ENCODE measurements at regions not wholly inside any gene's neighbourhood (a gene's known extent, or its start where the extent isn't known, plus 50 kb on each side); places are given as distances from the start of the nearest gene placed in this dataset.

DNA sequence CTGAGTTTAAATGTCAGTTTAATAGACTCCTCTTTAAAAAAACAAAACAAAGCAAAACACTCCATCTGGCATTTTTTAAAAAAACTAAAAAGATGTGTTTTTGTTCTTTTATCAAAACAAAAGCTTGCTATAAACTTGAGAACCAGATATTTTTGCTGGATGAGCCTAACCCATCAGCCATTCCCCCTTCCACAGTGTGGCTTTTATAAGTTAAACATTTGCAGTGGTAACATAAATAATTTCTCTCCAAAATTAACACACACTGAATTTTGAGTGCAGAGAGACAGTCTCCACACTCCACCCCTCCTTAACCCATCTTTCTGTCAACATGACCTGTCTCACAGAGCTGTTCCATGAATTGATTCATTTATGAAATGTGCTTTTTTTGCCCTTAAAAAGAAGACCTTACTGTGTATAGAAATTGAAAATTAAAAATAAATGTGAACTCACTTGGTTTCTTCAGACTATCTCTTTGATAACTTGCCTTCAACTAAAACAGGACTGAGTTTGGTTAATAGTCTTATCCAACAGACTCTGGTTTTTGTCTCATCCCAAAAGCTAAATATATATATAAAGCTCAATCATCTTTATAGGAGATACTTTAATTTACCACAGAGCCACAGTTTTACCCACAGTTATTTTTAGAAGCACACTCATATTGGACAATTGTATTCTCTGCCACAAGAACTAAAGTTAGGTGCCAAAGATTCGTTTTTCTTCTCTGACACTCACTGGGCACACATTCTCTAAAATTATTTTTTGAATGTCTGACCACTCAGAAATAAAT is 64.8 kb upstream of the STK39 start:
- Histone ChIP-seq H4K5ac (ENCODE audit: insufficient read length, low read depth, low read length) (no peak overlapping the region), H2BK15ac (ENCODE audit: low read length) (no peak overlapping the region), H3K9me3 (ENCODE audit: insufficient read depth in 2 of 2, low read depth in 1 of 2, low read length in 1 of 2) (peaks cover 4 to 10% of the 10 kb centered on the region in 2 experiments; a peak in 3 of 4 replicates), H3K9ac (replicated peaks in 1 of 4; ENCODE audit: extremely low read depth in 1 of 4, low read depth in 3 of 4, low read length in 3 of 4) (no peak overlapping the region), H3K14ac (ENCODE audit: insufficient read length) (no peak overlapping the region), H2BK12ac (ENCODE audit: low read depth, low read length) (no peak overlapping the region), H3K4me2 (ENCODE audit: insufficient read depth in 1 of 2, low read depth in 2 of 2, low read length in 2 of 2) (no peak overlapping the region), H3K4me3 (ENCODE audit: extremely low read depth in 1 of 4, insufficient read depth in 2 of 4, low read depth in 3 of 4, low read length in 4 of 4) (no peak overlapping the region), H3K36me3 (ENCODE audit: control insufficient read depth in 2 of 4, insufficient read depth in 4 of 4, low read length in 3 of 4) (no peaks in the 10 kb centered on the region), H3K18ac (ENCODE audit: extremely low read depth, low read length) (no peak overlapping the region), H3K4ac (replicated peaks; ENCODE audit: insufficient read length, low read depth, low read length) (no peak overlapping the region), H4K91ac (replicated peaks; ENCODE audit: insufficient read length, low read length) (no peak overlapping the region), H3K23ac (ENCODE audit: insufficient read length) (no peak overlapping the region), H2BK120ac (replicated peaks; ENCODE audit: low read depth, low read length) (no peak overlapping the region), H2BK5ac (ENCODE audit: low read depth, low read length) (no peak overlapping the region), H3K27ac (ENCODE audit: low read depth, low read length) (no peak overlapping the region), H3K23me2 (ENCODE audit: low read depth, low read length) (no peaks in the 10 kb centered on the region), H3K4me1 (replicated peaks in 1 of 4; ENCODE audit: control insufficient read depth in 3 of 4, insufficient read depth in 4 of 4, low read length in 3 of 4) (no peaks in the 10 kb centered on the region), H2AK5ac (ENCODE audit: low read depth, low read length) (no peak overlapping the region), H3K27me3 (replicated peaks in 1 of 4; ENCODE audit: control insufficient read depth in 3 of 4, extremely low read depth in 1 of 4, insufficient read depth in 3 of 4, low read length in 3 of 4) (no peaks in the 10 kb centered on the region), H3K56ac (replicated peaks; ENCODE audit: insufficient read length, low read depth, low read length) (no peak overlapping the region), H4K8ac (ENCODE audit: extremely low read depth, insufficient read depth, low read length) (no peak overlapping the region), H2AFZ (ENCODE audit: low read length) (no peak overlapping the region), H4K20me1 (replicated peaks in 1 of 2; ENCODE audit: control insufficient read depth in 1 of 2, insufficient read depth in 2 of 2, low read length in 2 of 2) (no peaks in the 10 kb centered on the region), H3K79me2 (ENCODE audit: control insufficient read depth in 1 of 2, insufficient read depth in 2 of 2, low read length in 2 of 2) (no peaks in the 10 kb centered on the region), H3K79me1 (ENCODE audit: low read depth, low read length) (no peaks in the 10 kb centered on the region), H2BK20ac (ENCODE audit: low read length) (no peak overlapping the region)
- ChIA-PET POLR2A (ENCODE audit: partially characterized antibody) (no interaction called here), CTCF (ENCODE audit: partially characterized antibody) (no interaction called here)
- no peak for TF ChIP-seq CREB1 (IDR thresholded peaks at IDR 0.05)
- TF ChIP-seq ATF3 (IDR thresholded peaks at IDR 0.05; ENCODE audit: insufficient read depth, low read depth, low read length), result no peak
- TF ChIP-seq POU5F1 (IDR thresholded peaks at IDR 0.05; ENCODE audit: low read depth, low read length), result no peak
- TF ChIP-seq ZNF274 (IDR thresholded peaks at IDR 0.05; ENCODE audit: borderline replicate concordance, extremely low read depth, low read length), result no peak
- no peak for TF ChIP-seq CBX8 (IDR thresholded peaks at IDR 0.05; ENCODE audit: borderline replicate concordance, low read depth, low read length)
- no peak for TF ChIP-seq E2F6 (IDR thresholded peaks at IDR 0.05)
- TF ChIP-seq FOSL1 (IDR thresholded peaks at IDR 0.05; ENCODE audit: insufficient read depth, low read depth, low read length), result no peak
- DNase-seq (ENCODE audit: low read depth in 1 of 2, low spot score in 2 of 2) (no peak), FAIRE-seq (peak; percentile 52)
- WGBS, 2 experiments (ENCODE audit: extremely low coverage in 1 of 2, insufficient coverage in 1 of 2, insufficient read length in 1 of 2, insufficient replicate concordance in 2 of 2, low coverage in 1 of 2, low lambda C conversion rate in 2 of 2, missing lambda C conversion rate in 1 of 2), result 68% methylated on average over 1 of the region's 1 CpG; no CpG with 5 or more reads in 1 of the 2 experiments
